ENCODE measurements at regions not wholly inside any gene's neighbourhood (a gene's known extent, or its start where the extent isn't known, plus 50 kb on each side); places are given as distances from the start of the nearest gene placed in this dataset.
"Not testable (repeated sequence)": the region's sequence is repeated elsewhere in the genome, so short reads cannot be mapped to it uniquely, and the experiment has no call there.

DNA sequence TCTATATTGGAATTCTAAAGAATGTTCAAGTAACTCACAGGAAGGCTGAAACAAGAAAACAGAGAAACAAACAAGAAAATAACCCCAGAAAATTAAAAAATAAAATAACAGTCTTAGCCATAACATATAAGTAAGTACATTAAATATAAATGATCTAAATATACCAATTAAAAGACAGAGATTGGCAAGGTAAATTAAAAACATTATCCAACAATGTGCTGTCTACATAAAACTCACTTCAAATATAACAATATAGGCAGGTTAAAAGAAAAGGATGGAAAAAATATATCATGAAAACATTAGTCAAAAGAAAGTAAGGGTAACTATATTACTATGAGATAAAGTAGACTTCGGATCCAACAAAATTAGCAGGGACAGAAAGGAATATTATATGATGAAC, 98.1 kb upstream of the NANOS1 start:
- Mint-ChIP-seq H3K9me3 (peaks cover 29% of the 10 kb centered on the region), H3K27ac (no peak overlapping the region), H3K4me3 (no peak overlapping the region), H3K27me3 (ENCODE audit: insufficient read depth) (peaks cover 19% of the 10 kb centered on the region), H3K4me1 (peaks cover 6% of the 10 kb centered on the region), H3K36me3 (ENCODE audit: low read depth) (no peaks in the 10 kb centered on the region)
- H3K27me3 ChIP-seq (ENCODE audit: control insufficient read depth, insufficient read depth, low read length, poor library complexity, severe bottlenecking): peaks cover 8% of the 10 kb centered on the region
- H3K4me1 ChIP-seq (ENCODE audit: control insufficient read depth, insufficient read depth, low read length): peaks cover 2% of the 10 kb centered on the region
- H3K9me3 ChIP-seq (ENCODE audit: control insufficient read depth, low read length): peaks cover 24% of the 10 kb centered on the region
- no peak overlapping the region for H3K27ac ChIP-seq (ENCODE audit: low read depth, low read length)
- H3K9ac ChIP-seq (ENCODE audit: extremely low read depth, low read length, poor library complexity, severe bottlenecking): no peak overlapping the region
- H3K36me3 ChIP-seq (ENCODE audit: control insufficient read depth, insufficient read depth, low read length): no peaks in the 10 kb centered on the region
- 83% methylated on average over 1 of the region's 1 CpG; no CpG with 5 or more reads in 1 of the 2 experiments for WGBS, 2 experiments (ENCODE audit: insufficient coverage in 1 of 2, insufficient read length in 1 of 2)
- no peak for TF ChIP-seq CTCF (conservative IDR thresholded peaks at IDR 0.05)
- DNase-seq: no peak
- H3K4me3 ChIP-seq (ENCODE audit: low read length): no peak overlapping the region

DNA sequence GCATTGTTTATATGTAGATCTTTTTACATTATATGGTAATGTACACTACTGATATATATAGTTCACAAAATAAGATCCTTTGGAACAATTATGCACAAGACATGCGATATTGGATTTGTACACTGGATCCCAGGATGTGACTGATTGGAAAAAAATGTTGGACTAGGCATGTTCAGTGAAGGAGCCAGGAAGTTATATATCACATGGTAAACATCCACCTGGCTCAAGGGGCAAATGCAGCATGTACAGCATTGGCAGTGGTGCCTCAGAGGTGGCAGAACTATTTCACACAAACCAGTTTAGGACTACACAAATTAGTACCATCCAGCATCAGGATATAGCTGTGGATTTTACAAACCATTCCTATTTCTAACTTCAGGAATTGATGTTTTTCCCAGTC, 97.4 kb upstream of the NANOS1 start:
- H3K4me1 Mint-ChIP-seq; H3K36me3 ChIP-seq (ENCODE audit: control insufficient read depth, insufficient read depth, low read length); H3K4me3 ChIP-seq (ENCODE audit: low read length); H3K36me3 Mint-ChIP-seq (ENCODE audit: low read depth); H3K4me1 ChIP-seq (ENCODE audit: control insufficient read depth, insufficient read depth, low read length); H3K9ac ChIP-seq (ENCODE audit: extremely low read depth, low read length, poor library complexity, severe bottlenecking); H3K27me3 ChIP-seq (ENCODE audit: control insufficient read depth, insufficient read depth, low read length, poor library complexity, severe bottlenecking); DNase-seq; H3K4me3 Mint-ChIP-seq; H3K27ac ChIP-seq (ENCODE audit: low read depth, low read length); H3K27ac Mint-ChIP-seq: not testable (repeated sequence)
- WGBS, 2 experiments (ENCODE audit: insufficient coverage in 1 of 2, insufficient read length in 1 of 2): 100% methylated on average over 1 of the region's 1 CpG
- H3K9me3 ChIP-seq (ENCODE audit: control insufficient read depth, low read length): peaks cover 24% of the 10 kb centered on the region
- Mint-ChIP-seq H3K9me3 (peaks cover 29% of the 10 kb centered on the region), H3K27me3 (ENCODE audit: insufficient read depth) (peaks cover 19% of the 10 kb centered on the region)

DNA sequence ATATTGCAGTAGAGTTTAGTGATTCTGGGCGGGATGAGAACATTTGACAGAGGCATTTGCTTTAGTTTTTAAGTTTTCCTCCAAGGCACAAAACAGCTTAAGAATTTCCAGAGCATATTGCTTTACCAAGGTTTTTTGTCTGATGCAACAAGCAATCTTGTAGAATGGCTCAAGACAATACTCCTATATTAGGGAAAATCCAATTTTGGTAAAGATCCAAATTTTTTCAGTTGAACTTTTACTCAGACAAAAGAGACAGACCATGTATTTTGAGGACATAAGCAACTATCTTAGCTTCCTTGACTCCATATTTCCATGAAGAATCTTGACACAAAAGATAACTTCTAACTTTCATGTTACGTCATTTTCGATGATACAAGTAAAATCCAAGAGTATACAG, 92.3 kb upstream of the NANOS1 start:
- Histone ChIP-seq H3K4me3 (ENCODE audit: low read length) (no peak overlapping the region), H3K9ac (ENCODE audit: extremely low read depth, low read length, poor library complexity, severe bottlenecking) (no peak overlapping the region), H3K4me1 (ENCODE audit: control insufficient read depth, insufficient read depth, low read length) (peaks cover 2% of the 10 kb centered on the region), H3K27me3 (ENCODE audit: control insufficient read depth, insufficient read depth, low read length, poor library complexity, severe bottlenecking) (peaks cover 8% of the 10 kb centered on the region), H3K9me3 (ENCODE audit: control insufficient read depth, low read length) (peaks cover 5% of the 10 kb centered on the region), H3K27ac (ENCODE audit: low read depth, low read length) (no peak overlapping the region), H3K36me3 (ENCODE audit: control insufficient read depth, insufficient read depth, low read length) (no peaks in the 10 kb centered on the region)
- 91 to 100% methylated on average over 3 of the region's 3 CpGs for WGBS, 2 experiments (ENCODE audit: insufficient coverage in 1 of 2, insufficient read length in 1 of 2)
- peaks cover 21% of the 10 kb centered on the region for H3K27me3 Mint-ChIP-seq (ENCODE audit: insufficient read depth)
- H3K27ac Mint-ChIP-seq: no peak overlapping the region
- peaks cover 6% of the 10 kb centered on the region for H3K4me1 Mint-ChIP-seq
- no peaks in the 10 kb centered on the region for H3K36me3 Mint-ChIP-seq (ENCODE audit: low read depth)
- no peak for TF ChIP-seq CTCF (conservative IDR thresholded peaks at IDR 0.05)
- no peak for DNase-seq
- H3K9me3 Mint-ChIP-seq: peaks cover 18% of the 10 kb centered on the region
- H3K4me3 Mint-ChIP-seq: no peak overlapping the region

Data from endodermal cell (in vitro differentiated cells).